Stimulated activated CD8-positive, alpha-beta memory T cell treated with anti-CD3 and anti-CD28 coated beads, Interleukin-7, amount 100 ng/mL, for 4 hours (primary cell): ENCODE measurements at regions not wholly inside any gene's neighbourhood (a gene's known extent, or its start where the extent isn't known, plus 50 kb on each side); places are given as distances from the start of the nearest gene placed in this dataset.

Experiments
- DNase-seq, 2 donors: peaks; one replicate each; pipeline ENCODE4 v3.0.0-alpha.2; 2020; ENCODE audit warnings: low read depth in 2 of 2

- no peak for DNase-seq
Observed at GRCh38 chr14:97297100-97297499, 499.9 kb downstream of the VRK1 start.

- DNase-seq: no peak
Observed at GRCh38 chr14:97298331-97298730, 501.1 kb downstream of the VRK1 start.

GRCh38 chr14:97298736-97299135, 501.6 kb downstream of the VRK1 start:
- no peak for DNase-seq

GRCh38 chr14:97299661-97300060, 502.5 kb downstream of the VRK1 start:
- no peak for DNase-seq

GRCh38 chr14:97301931-97302559, 504.9 kb downstream of the VRK1 start:
- no peak for DNase-seq

GRCh38 chr14:97306133-97306759, 509.1 kb downstream of the VRK1 start:
- no peak for DNase-seq

GRCh38 chr14:97306760-97307246, 509.6 kb downstream of the VRK1 start:
- no peak for DNase-seq

- no peak for DNase-seq
Observed at GRCh38 chr14:97311411-97311810, 514.2 kb downstream of the VRK1 start.

GRCh38 chr14:97312910-97313309, 515.7 kb downstream of the VRK1 start:
- no peak for DNase-seq

GRCh38 chr14:97315790-97316189, 518.6 kb downstream of the VRK1 start:
- DNase-seq: no peak

GRCh38 chr14:97318380-97318779, 521.2 kb downstream of the VRK1 start:
- no peak for DNase-seq

- no peak for DNase-seq
Observed at GRCh38 chr14:97319691-97320090, 522.5 kb downstream of the VRK1 start.

GRCh38 chr14:97328743-97329142, 531.6 kb downstream of the VRK1 start:
- no peak for DNase-seq

- no peak for DNase-seq
Observed at GRCh38 chr14:97329701-97330100, 532.5 kb downstream of the VRK1 start.

GRCh38 chr14:97331058-97331457, 533.9 kb downstream of the VRK1 start:
- no peak for DNase-seq

- no peak for DNase-seq
Observed at GRCh38 chr14:97331526-97331925, 534.3 kb downstream of the VRK1 start.

GRCh38 chr14:97336179-97336578, 539.0 kb downstream of the VRK1 start:
- no peak for DNase-seq

- no peak for DNase-seq
Observed at GRCh38 chr14:97336816-97337215, 539.6 kb downstream of the VRK1 start.

GRCh38 chr14:97337267-97337666, 540.1 kb downstream of the VRK1 start:
- DNase-seq: no peak

GRCh38 chr14:97337670-97338069, 540.5 kb downstream of the VRK1 start:
- no peak for DNase-seq

GRCh38 chr14:97344666-97345065, 547.5 kb downstream of the VRK1 start:
- DNase-seq: no peak

- no peak for DNase-seq
Observed at GRCh38 chr14:97346675-97347074, 549.5 kb downstream of the VRK1 start.

- no peak for DNase-seq
Observed at GRCh38 chr14:97349463-97349862, 552.3 kb downstream of the VRK1 start.

- DNase-seq: no peak
Observed at GRCh38 chr14:97349946-97350345, 552.8 kb downstream of the VRK1 start.
